HG03469 (cell line): ENCODE measurements at regions not wholly inside any gene's neighbourhood (a gene's known extent, or its start where the extent isn't known, plus 50 kb on each side); places are given as distances from the start of the nearest gene placed in this dataset.
"Not testable (repeated sequence)": the region's sequence is repeated elsewhere in the genome, so short reads cannot be mapped to it uniquely, and the experiment has no call there.

Experiments
- ATAC-seq: cut with Tn5 transposase; IDR thresholded peaks from one replicate; pipeline ENCODE4 v1.9.1; 2021; ENCODE audit warnings: mild to moderate bottlenecking, moderate library complexity, moderate number of reproducible peaks; ENCODE audit not compliant: unreplicated experiment

DNA sequence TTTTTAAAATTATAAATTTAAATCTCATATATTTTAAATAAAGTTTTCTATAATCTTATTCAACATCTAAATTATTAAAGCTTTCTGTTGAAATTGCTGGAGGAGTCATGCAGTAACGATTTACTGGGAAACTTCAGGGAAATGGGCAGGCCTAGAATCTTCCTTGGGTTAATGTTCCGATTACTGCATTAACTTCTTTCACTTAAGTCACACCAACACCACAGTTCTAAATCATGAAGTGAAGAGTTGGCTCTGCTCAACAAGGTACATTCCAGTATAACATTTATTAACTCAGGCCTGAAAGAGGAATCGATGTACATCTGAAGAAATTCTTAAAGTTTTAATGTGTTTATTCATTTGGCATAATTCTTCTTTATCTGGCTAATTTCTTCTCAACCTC, 244.3 kb downstream of the CCER1 start:
- no peak for ATAC-seq

DNA sequence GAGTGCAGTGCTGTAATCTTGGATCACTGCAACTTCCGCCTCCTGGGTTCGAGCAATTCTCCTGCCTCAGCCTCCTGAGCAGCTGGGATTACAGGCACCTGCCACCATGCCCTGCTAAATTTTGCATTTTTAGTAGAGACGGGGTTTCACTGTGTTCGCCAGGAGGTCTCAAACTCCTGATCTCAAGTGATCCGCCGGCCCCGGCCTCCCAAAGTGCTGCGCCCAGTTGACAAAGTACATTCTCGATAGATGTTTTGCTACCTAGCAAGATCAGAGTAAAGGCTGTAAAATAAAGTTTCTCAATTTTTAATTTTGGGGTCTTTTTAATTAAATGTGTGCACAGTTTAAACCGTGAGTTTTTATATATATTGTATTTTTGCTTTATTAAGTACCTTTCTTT, 248.9 kb downstream of the CCER1 start:
- no peak for ATAC-seq

DNA sequence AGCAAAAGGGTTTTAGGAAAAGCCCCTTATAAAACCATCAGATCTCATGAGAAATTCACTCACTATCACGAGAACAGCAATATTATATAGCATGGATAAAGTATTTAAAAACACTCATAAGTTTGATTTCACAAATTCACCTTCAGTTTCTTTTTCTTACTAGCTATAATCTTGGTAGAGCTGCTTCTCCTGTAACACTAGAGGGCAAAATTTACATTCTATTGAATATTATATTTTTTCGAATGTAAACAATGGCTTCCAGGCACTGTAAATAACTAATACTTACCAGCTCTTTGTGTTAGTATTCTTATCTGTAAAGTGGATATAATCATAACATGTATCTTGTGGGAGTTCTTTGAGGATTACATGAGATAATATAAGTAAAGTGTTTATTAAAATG, 259.6 kb downstream of the CCER1 start:
- ATAC-seq, result no peak

DNA sequence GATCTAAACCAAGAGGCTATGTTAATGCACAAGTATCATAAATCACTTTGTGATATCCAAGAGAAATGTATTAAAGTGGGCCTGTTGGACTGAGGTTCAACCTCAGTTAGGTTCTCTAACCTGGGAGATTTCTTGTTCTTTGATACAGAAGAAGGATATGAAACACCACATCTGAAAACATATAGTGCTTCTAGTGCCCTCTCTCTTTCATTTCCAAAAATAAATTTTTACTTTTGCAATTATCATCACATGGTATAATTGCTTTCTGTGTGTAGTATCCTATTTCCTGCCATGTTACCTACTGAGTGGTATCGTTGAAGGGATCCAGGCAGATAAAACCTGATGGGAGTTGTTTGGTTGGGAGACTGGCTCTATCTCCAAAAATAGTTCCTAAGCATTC, 264.9 kb downstream of the CCER1 start:
- ATAC-seq, result no peak

DNA sequence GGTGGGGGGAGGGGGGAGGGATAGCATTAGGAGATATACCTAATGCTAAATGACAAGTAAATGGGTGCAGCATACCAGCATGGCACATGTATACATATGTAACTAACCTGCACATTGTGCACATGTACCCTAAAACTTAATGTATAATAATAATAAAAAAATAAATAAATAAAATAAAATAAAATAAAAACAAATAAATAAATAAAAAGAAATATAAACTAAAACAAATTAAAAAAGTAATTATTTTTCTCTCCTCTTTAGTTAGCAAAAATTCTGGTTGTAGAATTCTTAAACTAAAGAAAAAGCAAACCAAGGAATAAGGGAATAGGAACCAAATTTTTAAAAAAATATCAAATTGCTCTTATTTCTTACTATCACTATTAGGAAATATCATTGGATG, 267.3 kb downstream of the CCER1 start:
- ATAC-seq, result not testable (repeated sequence)

DNA sequence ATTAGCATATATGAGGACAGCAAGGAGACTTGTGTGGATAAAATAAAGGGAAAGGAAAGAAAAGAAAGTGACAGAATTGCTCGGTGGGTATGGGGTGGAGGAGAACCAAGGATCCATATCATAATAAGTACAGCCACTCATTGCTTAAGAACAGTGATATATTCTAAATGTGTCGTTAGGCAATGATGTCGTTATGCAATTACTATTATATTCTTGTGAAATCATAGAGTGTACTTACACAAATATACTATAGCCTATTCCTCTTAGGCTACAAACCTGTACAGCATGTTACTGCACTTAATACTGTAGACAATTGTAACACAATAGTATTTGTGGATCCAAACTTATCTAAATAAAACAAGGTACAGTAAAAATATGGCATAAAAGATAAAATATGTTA, 271.1 kb downstream of the CCER1 start:
- ATAC-seq, result no peak

DNA sequence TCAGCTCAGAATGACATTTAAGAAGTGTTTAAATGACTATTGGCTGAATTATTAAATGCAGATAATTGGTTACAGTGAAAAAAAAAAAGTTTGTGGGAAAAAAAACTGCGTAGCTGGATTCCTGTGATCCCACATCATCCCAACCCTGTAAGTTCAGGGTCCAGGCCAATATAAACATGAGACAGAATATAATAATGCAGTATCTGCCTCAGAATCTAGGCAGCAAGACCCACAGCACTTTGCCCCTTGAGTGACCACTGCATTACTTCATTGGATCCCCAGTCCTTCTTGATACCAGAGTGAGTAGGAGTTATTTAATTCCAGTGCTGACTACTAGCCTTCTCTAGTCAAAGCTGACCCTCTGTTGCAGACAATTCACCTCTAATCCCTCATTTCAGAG, 272.6 kb downstream of the CCER1 start:
- ATAC-seq, result no peak

DNA sequence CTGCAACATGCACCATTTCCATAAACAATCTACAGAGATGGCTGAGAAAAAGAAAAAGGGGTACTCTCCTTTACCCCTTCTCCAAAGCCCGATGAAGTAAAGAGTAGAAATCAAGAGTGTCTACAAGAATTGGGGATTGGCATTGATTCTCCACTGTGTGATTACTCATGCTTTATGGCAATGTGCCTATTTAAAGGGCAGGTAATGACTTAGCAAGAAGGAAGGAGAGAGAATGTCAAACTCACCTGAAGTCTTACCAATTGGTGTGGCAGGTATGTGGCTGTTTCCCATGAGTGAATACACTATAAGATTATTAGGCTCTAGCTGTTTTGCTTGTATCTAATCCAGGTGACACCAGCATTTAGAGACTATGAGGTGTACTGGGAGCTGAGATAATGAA, 275.3 kb downstream of the CCER1 start:
- no peak for ATAC-seq

DNA sequence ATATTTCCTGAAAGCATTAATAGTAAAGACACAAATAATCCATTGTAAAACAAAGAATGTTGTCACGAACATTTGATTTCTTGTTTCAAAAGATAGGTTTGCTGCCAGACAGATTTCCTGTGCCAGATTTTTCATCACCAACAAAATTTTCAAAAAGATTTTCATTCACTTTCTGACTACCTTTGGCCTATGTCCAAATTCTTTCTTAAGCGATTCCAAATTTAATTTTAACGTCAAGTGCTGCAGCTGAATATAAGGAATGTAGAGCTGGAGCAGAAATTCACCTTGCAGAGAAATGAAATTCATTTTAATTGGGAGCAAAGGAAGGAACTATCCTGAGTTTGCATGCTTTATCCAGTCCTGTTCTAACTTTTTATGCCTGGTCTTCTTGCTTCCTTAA, 277.4 kb downstream of the CCER1 start:
- no peak for ATAC-seq

DNA sequence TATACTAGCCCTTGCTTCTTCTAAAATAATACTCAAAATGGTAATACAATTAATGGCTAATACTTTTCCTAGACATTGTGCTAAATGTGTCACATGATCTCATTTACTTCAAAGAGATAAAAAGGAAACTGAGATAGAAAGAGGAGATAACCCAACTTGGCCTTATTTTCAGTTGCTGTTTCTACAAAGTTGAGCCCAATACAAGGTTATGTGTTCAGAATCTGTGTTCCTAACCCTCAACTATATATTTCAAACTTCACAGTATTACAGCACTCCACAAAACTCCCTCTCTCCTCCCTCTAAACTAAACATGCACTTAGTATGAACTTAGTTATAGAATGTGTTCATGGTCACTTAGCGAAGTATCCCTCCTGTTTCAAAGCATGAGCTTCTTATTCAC, 277.9 kb downstream of the CCER1 start:
- no peak for ATAC-seq

DNA sequence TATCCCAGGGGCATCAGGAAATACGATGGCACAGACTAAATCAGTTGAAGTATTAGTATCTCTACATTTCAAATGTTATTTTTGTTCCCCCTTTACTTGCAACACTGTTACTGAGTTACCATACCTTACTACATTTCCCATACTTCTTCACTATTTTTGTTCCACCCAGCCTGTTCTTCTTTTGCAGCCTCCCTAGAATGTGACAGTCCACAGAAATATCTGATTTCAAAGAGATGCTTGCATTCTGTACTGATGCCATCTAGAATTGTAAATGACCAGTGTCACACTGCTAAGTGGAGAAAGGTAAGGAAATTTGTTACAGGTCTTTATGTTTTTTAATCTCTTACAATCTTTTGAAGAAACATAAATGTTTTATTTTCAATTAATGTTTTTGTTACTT, 279.9 kb downstream of the CCER1 start:
- ATAC-seq, result no peak

DNA sequence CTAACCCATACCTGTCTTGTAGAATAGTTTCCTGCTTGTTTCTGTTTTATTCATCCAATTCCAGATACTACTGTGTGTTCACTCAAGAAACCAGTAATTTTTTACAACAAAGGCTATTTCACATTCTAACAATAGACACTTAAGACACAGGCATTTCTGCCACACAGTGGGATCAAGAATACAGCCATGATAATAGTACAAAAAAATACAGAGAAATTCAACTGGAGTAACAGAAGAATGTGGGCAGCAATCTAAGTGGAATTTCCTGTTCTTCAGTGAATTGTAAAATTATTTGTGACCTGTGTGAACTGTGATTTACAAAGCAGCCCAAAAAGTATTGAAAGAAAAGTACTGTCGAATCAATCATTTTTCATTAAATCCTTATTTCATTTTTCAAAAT, 282.9 kb downstream of the CCER1 start:
- ATAC-seq, result no peak

DNA sequence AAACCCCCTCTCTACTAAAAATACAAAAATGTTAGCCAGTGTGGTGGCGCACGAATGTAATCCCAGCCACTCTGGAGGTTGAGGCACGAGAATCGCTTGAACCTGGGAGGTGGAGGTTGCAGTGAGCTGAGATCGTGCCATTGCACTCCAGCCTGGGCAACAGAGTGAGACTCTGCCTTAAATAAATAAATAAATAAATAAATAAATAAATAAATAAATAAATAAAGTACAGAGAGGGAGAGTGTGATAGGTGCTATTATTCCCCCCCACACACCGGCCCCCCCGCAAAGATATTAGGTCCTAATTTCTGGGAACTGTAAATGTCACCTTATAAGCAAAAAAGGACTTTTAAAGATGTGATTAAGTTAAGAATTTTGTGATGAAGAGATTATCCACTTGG, 291.0 kb downstream of the CCER1 start:
- not testable (repeated sequence) for ATAC-seq

DNA sequence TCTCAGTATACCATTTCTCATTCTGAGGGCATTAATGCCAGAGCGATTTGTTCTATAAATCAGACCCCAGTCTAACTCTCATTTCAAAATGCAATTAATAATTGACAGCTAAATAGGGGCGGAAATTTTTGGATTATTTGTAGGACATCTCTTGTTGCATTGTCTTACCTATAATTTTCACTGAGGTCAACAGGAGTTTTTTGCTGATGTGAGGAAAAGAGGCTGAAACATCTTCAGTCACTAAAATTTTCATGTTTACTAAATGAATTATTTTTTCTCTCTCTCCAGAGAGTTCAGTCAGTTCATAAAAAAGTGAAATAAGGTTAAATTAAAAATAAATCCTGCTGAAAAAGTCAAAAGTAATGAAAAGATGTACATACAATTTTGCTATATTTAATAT, 295.9 kb downstream of the CCER1 start:
- no peak for ATAC-seq

DNA sequence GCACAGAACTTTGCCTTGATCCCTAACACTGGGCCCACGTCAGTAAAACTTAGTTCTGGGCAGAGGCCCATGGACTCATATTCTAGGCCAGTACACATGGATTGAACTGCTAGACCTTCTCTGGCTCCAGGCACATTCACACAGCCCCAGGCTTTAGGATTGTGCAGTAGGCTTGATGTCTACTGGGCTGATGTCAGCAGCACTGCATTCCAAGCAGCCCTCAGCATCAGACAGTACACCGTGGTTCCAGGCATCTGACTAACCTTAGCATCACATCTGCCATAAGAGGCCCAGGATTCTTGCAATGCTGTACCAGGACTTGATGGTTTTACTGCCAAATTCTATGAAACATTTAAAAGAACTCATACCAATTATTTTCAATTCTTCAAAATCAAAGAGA, 301.9 kb downstream of the CCER1 start:
- no peak for ATAC-seq

DNA sequence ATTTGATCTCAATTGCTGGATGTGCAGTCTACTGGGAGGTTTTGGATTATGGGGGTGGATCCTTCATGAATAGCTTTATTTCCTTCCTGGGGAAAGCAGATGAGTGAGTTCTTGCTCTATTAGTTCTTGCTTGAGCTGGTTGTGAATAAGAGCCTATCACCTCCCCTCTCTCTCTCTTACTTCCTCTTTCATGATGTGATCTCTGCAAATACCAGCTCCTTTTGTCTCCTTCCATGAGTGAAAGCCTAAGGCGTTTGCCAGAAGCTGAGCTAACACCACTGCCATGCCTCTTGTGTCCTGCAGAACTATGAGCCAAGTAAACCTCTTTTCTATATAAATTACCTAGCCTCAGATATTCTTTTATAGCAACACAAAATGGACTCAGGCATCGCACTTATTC, 302.7 kb downstream of the CCER1 start:
- no peak for ATAC-seq

DNA sequence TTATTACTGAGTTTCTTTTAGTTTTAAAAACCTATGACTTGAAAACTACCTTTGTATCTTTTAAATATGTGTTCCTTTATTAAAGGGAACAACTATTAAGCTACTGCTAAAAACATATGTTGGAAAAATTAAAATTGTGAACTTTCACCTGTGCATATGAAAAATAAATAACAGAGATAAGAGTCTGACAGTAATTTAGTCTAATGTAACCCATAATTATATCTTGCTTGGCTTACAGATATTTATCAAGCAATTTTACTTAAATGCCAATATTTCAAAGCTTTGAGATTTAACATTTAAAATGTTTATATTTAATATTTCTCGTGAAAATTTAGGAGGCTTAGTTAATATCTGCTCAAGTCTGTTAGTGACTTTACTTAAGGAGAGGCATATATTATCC, 309.8 kb downstream of the CCER1 start:
- no peak for ATAC-seq

DNA sequence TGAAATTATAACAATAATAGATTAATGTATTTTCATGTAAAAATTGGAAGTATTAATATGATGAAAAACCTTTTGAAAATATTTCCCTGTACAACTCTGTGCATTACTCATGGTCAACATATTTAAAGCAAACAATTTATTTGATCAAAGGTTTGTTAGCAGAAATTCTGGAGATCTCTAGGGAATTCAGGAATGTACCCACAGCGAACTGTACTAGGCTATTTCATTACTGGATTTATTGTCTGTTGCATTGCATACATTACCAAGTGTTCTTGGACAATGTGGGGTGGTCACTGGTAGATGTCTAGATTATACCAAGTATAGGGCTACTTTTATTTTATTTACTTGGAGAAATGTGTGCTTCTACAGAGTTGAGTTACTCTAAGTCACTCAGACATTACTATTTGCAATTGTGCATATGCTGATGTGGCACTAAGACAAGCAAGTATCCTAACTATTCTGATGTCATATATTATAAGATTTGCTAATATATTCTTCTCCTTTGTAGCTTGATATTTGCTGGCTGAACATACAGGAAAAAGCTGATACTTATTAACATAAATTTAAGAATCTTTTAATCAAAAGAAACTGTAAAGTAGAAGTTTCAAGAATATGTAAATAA, 323.3 kb downstream of the CCER1 start:
- ATAC-seq, result no peak

DNA sequence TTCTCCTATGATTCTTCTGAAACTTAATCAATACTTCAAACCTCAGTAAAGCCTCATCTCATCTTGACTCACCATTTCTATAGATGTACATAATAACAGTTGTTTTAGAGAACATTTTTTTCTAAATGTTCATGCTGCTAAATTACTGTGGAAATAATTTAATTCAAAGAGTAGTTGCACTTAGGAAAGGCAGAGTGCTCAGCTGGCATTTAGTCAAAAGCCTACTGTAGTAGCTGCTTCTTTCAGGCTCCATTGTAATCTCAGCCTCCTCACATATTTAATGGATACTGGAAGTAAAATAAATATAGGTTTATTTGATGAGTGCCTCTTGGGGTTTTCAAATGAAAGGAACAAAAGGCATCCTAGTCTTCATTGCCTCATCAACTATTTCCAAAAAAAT, 325.0 kb downstream of the CCER1 start:
- ATAC-seq, result no peak

DNA sequence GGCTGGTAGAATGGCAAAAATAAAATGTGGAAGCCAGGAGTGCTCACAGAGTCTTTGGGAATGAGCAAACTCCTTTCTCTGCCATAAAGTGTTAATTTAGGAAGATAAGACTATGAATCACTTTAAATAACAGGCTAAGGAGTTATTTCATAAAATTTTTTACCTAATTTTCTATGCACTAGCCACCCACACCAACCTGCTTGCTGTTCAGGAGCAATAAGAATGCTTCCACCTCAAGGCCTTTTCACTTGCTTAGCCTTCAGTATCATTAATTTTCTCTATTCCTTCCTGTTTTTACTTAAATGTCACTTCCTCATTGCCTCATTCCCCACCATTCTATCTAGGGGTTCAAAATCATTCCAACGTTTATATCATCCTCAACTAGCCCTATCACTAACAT, 326.8 kb downstream of the CCER1 start:
- no peak for ATAC-seq

DNA sequence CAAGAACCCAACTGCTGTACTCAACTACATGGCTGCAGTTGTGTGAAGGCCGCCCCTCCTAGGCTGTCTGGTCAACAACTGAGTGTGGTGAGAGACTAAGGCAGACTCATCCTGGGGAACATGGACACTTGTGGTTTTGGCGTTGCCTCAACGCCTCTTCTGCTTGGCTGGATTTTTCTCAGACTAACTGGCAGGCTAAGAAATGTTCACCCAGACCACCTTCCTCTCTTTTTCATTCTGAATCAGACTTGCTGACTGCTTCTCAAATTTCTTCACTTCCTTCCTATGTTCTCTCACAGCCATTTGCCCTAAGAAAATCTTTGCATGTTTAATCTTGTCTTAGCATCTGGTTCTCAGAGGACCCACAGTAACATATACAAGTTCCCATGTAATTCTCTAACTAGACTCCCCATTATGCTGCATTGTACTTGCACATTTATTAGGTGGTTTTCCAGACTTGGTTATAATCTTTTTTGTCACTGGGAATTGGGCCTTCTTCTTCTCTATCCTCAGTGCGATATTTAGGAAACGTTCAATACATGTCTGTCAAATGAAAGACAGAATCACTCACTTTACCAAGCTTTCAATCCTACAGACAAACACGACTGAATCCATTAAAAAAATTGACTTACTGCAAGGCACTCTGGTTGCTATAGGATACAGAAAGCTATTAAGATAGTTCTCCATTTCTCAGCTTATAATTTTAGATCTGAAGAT, 327.6 kb downstream of the CCER1 start:
- ATAC-seq, result no peak

DNA sequence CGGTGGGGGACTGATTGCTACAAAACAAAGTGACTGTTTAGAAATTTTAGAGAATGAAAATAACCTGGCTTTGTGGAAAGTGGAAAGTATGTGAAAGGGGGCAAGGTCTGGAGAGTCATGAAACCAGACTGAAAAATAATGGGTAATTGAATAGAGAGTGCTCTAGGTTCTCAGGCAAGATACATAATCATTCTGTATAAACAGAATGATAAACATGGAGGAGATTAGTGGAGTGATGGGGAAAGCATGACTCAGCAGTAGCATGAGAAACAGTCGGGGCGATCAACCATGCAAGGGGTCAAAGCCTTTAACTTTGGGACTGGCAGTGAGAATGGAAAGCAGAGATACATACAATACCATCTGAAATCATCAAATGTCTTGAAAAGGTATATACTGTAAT, 332.5 kb downstream of the CCER1 start:
- no peak for ATAC-seq

DNA sequence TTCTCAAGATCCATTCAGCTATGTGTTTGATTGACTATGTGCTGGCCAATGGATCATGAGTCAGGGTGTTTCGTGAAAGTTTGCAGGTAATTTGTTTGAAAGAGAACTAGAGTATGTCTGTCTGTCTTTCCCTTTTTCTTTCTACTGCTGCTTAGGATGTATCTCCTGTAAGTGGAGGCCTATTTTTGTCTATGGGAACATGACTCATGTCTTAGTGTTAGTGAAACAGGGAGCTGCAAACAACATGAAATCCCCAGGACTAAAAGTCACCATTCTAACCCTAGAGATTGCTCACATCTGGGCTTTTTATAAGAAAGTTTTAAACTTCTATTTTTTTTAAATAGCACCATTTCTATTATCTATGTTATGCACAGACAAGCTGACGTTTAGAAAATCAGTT, 333.0 kb downstream of the CCER1 start:
- ATAC-seq, result no peak
